GM19397 (cell line): ENCODE measurements at regions not wholly inside any gene's neighbourhood (a gene's known extent, or its start where the extent isn't known, plus 50 kb on each side); places are given as distances from the start of the nearest gene placed in this dataset.
"Not testable (repeated sequence)": the region's sequence is repeated elsewhere in the genome, so short reads cannot be mapped to it uniquely, and the experiment has no call there.

ENCODE experiments used
- ATAC-seq: cut with Tn5 transposase; IDR thresholded peaks from one replicate; pipeline ENCODE4 v1.9.1; 2021; ENCODE audit warnings: mild to moderate bottlenecking, moderate library complexity; ENCODE audit not compliant: unreplicated experiment

- ATAC-seq: peak; percentile 68
These were observed 54.7 kb downstream of the OR4M2 start for GRCh38 chr15:22134941-22135566.

GRCh38 chr15:22137572-22137971 lies 57.2 kb downstream of the OR4M2 start:
- ATAC-seq: not testable (repeated sequence)

GRCh38 chr15:22141106-22141505 lies 60.8 kb downstream of the OR4M2 start:
- not testable (repeated sequence) for ATAC-seq

GRCh38 chr15:22148109-22148508 lies 67.8 kb downstream of the OR4M2 start:
- ATAC-seq: peak; percentile 99

GRCh38 chr15:22158243-22158642 lies 77.9 kb downstream of the OR4M2 start:
- peak; percentile 45 for ATAC-seq

- peak; percentile 24 for ATAC-seq
These were observed 80.0 kb downstream of the OR4M2 start for GRCh38 chr15:22160283-22160682.

GRCh38 chr15:22160741-22161140 lies 80.4 kb downstream of the OR4M2 start:
- ATAC-seq: peak; percentile 59

- ATAC-seq: peak; percentile 66
These were observed 81.1 kb downstream of the OR4M2 start for GRCh38 chr15:22161398-22161797.

GRCh38 chr15:22163715-22164114 lies 83.4 kb downstream of the OR4M2 start:
- ATAC-seq: not testable (repeated sequence)

- not testable (repeated sequence) for ATAC-seq
These were observed 87.2 kb downstream of the OR4M2 start for GRCh38 chr15:22167521-22167920.

- ATAC-seq: peak; percentile 72
These were observed 93.0 kb downstream of the OR4M2 start for GRCh38 chr15:22173029-22173998.

GRCh38 chr15:22174088-22174487 lies 93.8 kb downstream of the OR4M2 start:
- peak; percentile 56 for ATAC-seq

- not testable (repeated sequence) for ATAC-seq
These were observed 97.6 kb downstream of the OR4M2 start for GRCh38 chr15:22177965-22178364.

- not testable (repeated sequence) for ATAC-seq
These were observed 98.1 kb downstream of the OR4M2 start for GRCh38 chr15:22178438-22178837.

GRCh38 chr15:22179043-22179442 lies 98.7 kb downstream of the OR4M2 start:
- not testable (repeated sequence) for ATAC-seq

- ATAC-seq: not testable (repeated sequence)
These were observed 100.3 kb downstream of the OR4M2 start for GRCh38 chr15:22180611-22181010.

- peak; percentile 75 for ATAC-seq
These were observed 104.4 kb downstream of the OR4M2 start for GRCh38 chr15:22184678-22185077.

- ATAC-seq: not testable (repeated sequence)
These were observed 106.7 kb downstream of the OR4M2 start for GRCh38 chr15:22186846-22187532.

- ATAC-seq: not testable (repeated sequence)
These were observed 111.5 kb downstream of the OR4M2 start for GRCh38 chr15:22191818-22192217.

- not testable (repeated sequence) for ATAC-seq
These were observed 114.7 kb downstream of the OR4M2 start for GRCh38 chr15:22194739-22195617.
